Neural progenitor cell (in vitro differentiated cells): ENCODE measurements at regions not wholly inside any gene's neighbourhood (a gene's known extent, or its start where the extent isn't known, plus 50 kb on each side); places are given as distances from the start of the nearest gene placed in this dataset.

Source experiments
- DNase-seq: peaks from one replicate; pipeline ENCODE4 v3.0.0-alpha.2; 2016; ENCODE audit warnings: low spot score
- H2AFZ ChIP-seq: fragments of 200-600 bp; sonication (generic); replicated peaks from 2 replicates; pipeline ENCODE4 v1.6.1; 2016; ENCODE audit warnings: antibody characterized with exemption
- H3F3A ChIP-seq: fragments of 200-600 bp; sonication (generic); 2 replicates; pipeline ENCODE4 v1.6.1; 2016; ENCODE audit warnings: antibody characterized with exemption, low read depth
- H3K27ac ChIP-seq: fragments of 200-600 bp; sonication (generic); 2 replicates; pipeline ENCODE4 v1.5.1; 2016; ENCODE audit warnings: mild to moderate bottlenecking
- H3K27me3 ChIP-seq: fragments of 200-600 bp; sonication (generic); 2 replicates; pipeline ENCODE4 v1.6.1; 2016; ENCODE audit warnings: mild to moderate bottlenecking, moderate library complexity
- H3K36me3 ChIP-seq: fragments of 200-600 bp; sonication (generic); 2 replicates; pipeline ENCODE4 v1.5.1; 2016
- H3K4me1 ChIP-seq: fragments of 200-600 bp; sonication (generic); 2 replicates; pipeline ENCODE4 v1.6.1; 2016; ENCODE audit warnings: mixed run types
- H3K4me2 ChIP-seq: fragments of 200-600 bp; sonication (generic); 2 replicates; pipeline ENCODE4 v1.6.1; 2016
- H3K4me3 ChIP-seq: fragments of 200-600 bp; sonication (generic); 2 replicates; pipeline ENCODE4 v1.5.1; 2016
- H3K79me2 ChIP-seq: fragments of 200-600 bp; sonication (generic); 2 replicates; pipeline ENCODE4 v1.6.1; 2016; ENCODE audit warnings: low read depth
- H3K9ac ChIP-seq: fragments of 200-600 bp; sonication (generic); 2 replicates; pipeline ENCODE4 v1.6.1; 2016
- H3K9me3 ChIP-seq: fragments of 200-600 bp; sonication (generic); 2 replicates; pipeline ENCODE4 v1.5.1; 2016; ENCODE audit warnings: low read depth
- H4K20me1 ChIP-seq: fragments of 200-600 bp; sonication (generic); 2 replicates; pipeline ENCODE4 v1.6.1; 2016; ENCODE audit warnings: low read depth
- H3K27ac Mint-ChIP-seq: 3 replicates; pipeline ENCODE4 v1.8.0; 2021; ENCODE audit warnings: mixed read lengths
- H3K27me3 Mint-ChIP-seq: 2 replicates; pipeline ENCODE4 v1.8.0; 2022; ENCODE audit warnings: low read depth, mild to moderate bottlenecking, inconsistent platforms, moderate library complexity, mixed read lengths; ENCODE audit not compliant: insufficient read depth
- H3K36me3 Mint-ChIP-seq: 3 replicates; pipeline ENCODE4 v1.8.0; 2021; ENCODE audit warnings: mixed read lengths
- H3K4me1 Mint-ChIP-seq: 3 replicates; pipeline ENCODE4 v1.8.0; 2021; ENCODE audit warnings: mixed read lengths
- H3K4me3 Mint-ChIP-seq: 3 replicates; pipeline ENCODE4 v1.8.0; 2021; ENCODE audit warnings: mild to moderate bottlenecking, moderate library complexity, mixed read lengths
- H3K9me3 Mint-ChIP-seq: 3 replicates; pipeline ENCODE4 v1.8.0; 2020; ENCODE audit warnings: mixed read lengths
- CTCF ChIP-seq: fragments of 200-600 bp; sonication (generic); IDR thresholded peaks from 2 replicates; pipeline ENCODE4 v1.5.1; 2017; ENCODE audit warnings: antibody characterized with exemption, mild to moderate bottlenecking
- EZH2 ChIP-seq: fragments of 200-600 bp; sonication (generic); IDR thresholded peaks from 2 replicates; pipeline ENCODE4 v1.6.1; 2017; ENCODE audit warnings: antibody characterized with exemption, mild to moderate bottlenecking, moderate library complexity
- EZH2phosphoT487 ChIP-seq: fragments of 200-600 bp; sonication (generic); IDR thresholded peaks from 2 replicates; pipeline ENCODE4 v1.6.1; 2017; ENCODE audit warnings: antibody characterized with exemption

- H3K4me3 Mint-ChIP-seq: no peak overlapping the region
- peaks cover 53% of the 10 kb centered on the region for H3K4me1 Mint-ChIP-seq
- Histone ChIP-seq H3K4me2 (no peak overlapping the region), H3K27ac (peak overlapping the region; percentile 79), H3K4me1 (peaks cover 34% of the 10 kb centered on the region), H3K9me3 (no peaks in the 10 kb centered on the region), H3K9ac (no peak overlapping the region), H4K20me1 (peaks cover 57% of the 10 kb centered on the region), H3K27me3 (no peaks in the 10 kb centered on the region), H2AFZ (no peak overlapping the region), H3K36me3 (no peaks in the 10 kb centered on the region), H3F3A (peaks cover 73% of the 10 kb centered on the region), H3K4me3 (no peak overlapping the region), H3K79me2 (peaks cover 8% of the 10 kb centered on the region)
- H3K27me3 Mint-ChIP-seq: peaks cover 9% of the 10 kb centered on the region
- TF ChIP-seq EZH2 (no peak), CTCF (no peak), EZH2phosphoT487 (no peak)
- H3K9me3 Mint-ChIP-seq: no peaks in the 10 kb centered on the region
- no peak overlapping the region for H3K27ac Mint-ChIP-seq
- H3K36me3 Mint-ChIP-seq: no peaks in the 10 kb centered on the region
- no peak for DNase-seq
Measured at GRCh38 chr12:124437121-124437520, 130.3 kb downstream of the NCOR2 start.

GRCh38 chr12:124436366-124436765 is 131.0 kb downstream of the NCOR2 start:
- Histone ChIP-seq H3F3A (peaks cover 73% of the 10 kb centered on the region), H3K9me3 (no peaks in the 10 kb centered on the region), H3K27ac (peak overlapping the region; percentile 63), H3K79me2 (peaks cover 8% of the 10 kb centered on the region), H4K20me1 (peaks cover 57% of the 10 kb centered on the region), H3K4me3 (no peak overlapping the region), H3K4me1 (peaks cover 30% of the 10 kb centered on the region), H3K9ac (no peak overlapping the region), H3K27me3 (no peaks in the 10 kb centered on the region), H3K4me2 (no peak overlapping the region), H3K36me3 (no peaks in the 10 kb centered on the region), H2AFZ (no peak overlapping the region)
- no peaks in the 10 kb centered on the region for H3K36me3 Mint-ChIP-seq
- H3K4me1 Mint-ChIP-seq: peaks cover 53% of the 10 kb centered on the region
- H3K27me3 Mint-ChIP-seq: peaks cover 11% of the 10 kb centered on the region
- no peak overlapping the region for H3K4me3 Mint-ChIP-seq
- peak overlapping the region; percentile 42 for H3K27ac Mint-ChIP-seq
- TF ChIP-seq EZH2phosphoT487 (no peak), CTCF (no peak)
- DNase-seq: no peak
- no peaks in the 10 kb centered on the region for H3K9me3 Mint-ChIP-seq

- Histone ChIP-seq H3K4me2 (no peak overlapping the region), H4K20me1 (peaks cover 57% of the 10 kb centered on the region), H3F3A (peaks cover 71% of the 10 kb centered on the region), H3K9ac (no peak overlapping the region), H3K4me3 (no peak overlapping the region), H3K27ac (peak overlapping the region; percentile 63), H2AFZ (no peak overlapping the region), H3K9me3 (no peaks in the 10 kb centered on the region), H3K36me3 (no peaks in the 10 kb centered on the region), H3K27me3 (no peaks in the 10 kb centered on the region), H3K4me1 (peaks cover 25% of the 10 kb centered on the region), H3K79me2 (peaks cover 8% of the 10 kb centered on the region)
- DNase-seq: no peak
- Mint-ChIP-seq H3K4me1 (peaks cover 49% of the 10 kb centered on the region), H3K4me3 (peak overlapping the region; percentile 17), H3K9me3 (no peaks in the 10 kb centered on the region), H3K27ac (no peak overlapping the region), H3K36me3 (no peaks in the 10 kb centered on the region), H3K27me3 (peaks cover 11% of the 10 kb centered on the region)
- no peak for TF ChIP-seq EZH2
- TF ChIP-seq EZH2phosphoT487: no peak
- TF ChIP-seq CTCF: no peak
Measured at GRCh38 chr12:124435806-124436345, 131.5 kb downstream of the NCOR2 start.
